KMS-11 (cell line): ENCODE measurements at regions not wholly inside any gene's neighbourhood (a gene's known extent, or its start where the extent isn't known, plus 50 kb on each side); places are given as distances from the start of the nearest gene placed in this dataset.

Experiments used
- H2AFZ ChIP-seq: fragments of 200-600 bp; sonication (generic); 2 replicates; pipeline ENCODE4 v1.6.1; 2016; ENCODE audit warnings: antibody characterized with exemption, mixed run types, low read depth
- H3K27ac ChIP-seq: fragments of 200-600 bp; sonication (generic); 2 replicates; pipeline ENCODE4 v1.6.1; 2016; ENCODE audit warnings: mild to moderate bottlenecking, mixed run types
- H3K27me3 ChIP-seq: fragments of 200-600 bp; sonication (generic); 2 replicates; pipeline ENCODE4 v1.6.1; 2017; ENCODE audit warnings: mild to moderate bottlenecking, low read depth, mixed run types, moderate library complexity; ENCODE audit not compliant: insufficient read depth
- H3K36me3 ChIP-seq: fragments of 200-600 bp; sonication (generic); 2 replicates; pipeline ENCODE4 v1.6.1; 2017; ENCODE audit warnings: mild to moderate bottlenecking, mixed run types; ENCODE audit not compliant: insufficient read depth
- H3K4me1 ChIP-seq: fragments of 200-600 bp; sonication (generic); 2 replicates; pipeline ENCODE4 v1.6.1; 2016; ENCODE audit warnings: mild to moderate bottlenecking, low read depth, mixed run types; ENCODE audit not compliant: poor library complexity, severe bottlenecking
- H3K4me2 ChIP-seq: fragments of 200-600 bp; sonication (generic); 2 replicates; pipeline ENCODE4 v1.7.0; 2016; ENCODE audit warnings: mild to moderate bottlenecking, mixed run types
- H3K4me3 ChIP-seq: fragments of 200-600 bp; sonication (generic); IDR thresholded peaks from 2 replicates; pipeline ENCODE4 v1.6.1; 2017; ENCODE audit warnings: low read depth, low read length, mixed read lengths; ENCODE audit not compliant: insufficient read depth
- H3K79me2 ChIP-seq: fragments of 200-600 bp; sonication (generic); 2 replicates; pipeline ENCODE4 v1.6.1; 2016; ENCODE audit warnings: low read depth, mixed run types; ENCODE audit not compliant: insufficient read depth
- H3K9ac ChIP-seq: fragments of 200-600 bp; sonication (generic); 2 replicates; pipeline ENCODE4 v1.6.1; 2016; ENCODE audit warnings: mild to moderate bottlenecking, mixed run types
- H4K20me1 ChIP-seq: fragments of 200-600 bp; sonication (generic); 2 replicates; pipeline ENCODE4 v1.6.1; 2016; ENCODE audit warnings: mild to moderate bottlenecking, mixed run types; ENCODE audit not compliant: insufficient read depth
- CTCF ChIP-seq: fragments of 200-600 bp; sonication (generic); conservative IDR thresholded peaks from 2 replicates; pipeline ENCODE4 v1.6.1; 2017; ENCODE audit warnings: low read depth, mild to moderate bottlenecking, antibody characterized with exemption, low read length, moderate library complexity, mixed read lengths

- Histone ChIP-seq H3K9ac (no peak overlapping the region), H3K4me1 (no peaks in the 10 kb centered on the region), H3K4me3 (no peak overlapping the region), H4K20me1 (no peaks in the 10 kb centered on the region), H3K4me2 (no peak overlapping the region), H2AFZ (no peak overlapping the region), H3K79me2 (no peaks in the 10 kb centered on the region), H3K27ac (no peak overlapping the region), H3K36me3 (no peaks in the 10 kb centered on the region), H3K27me3 (no peaks in the 10 kb centered on the region)
- TF ChIP-seq CTCF = no peak
Observed at GRCh38 chr5:74376187-74376586, 264.3 kb downstream of the ENC1 start.

GRCh38 chr5:74375271-74375670 is 265.3 kb downstream of the ENC1 start:
- H3K9ac ChIP-seq = no peak overlapping the region
- no peak overlapping the region for H3K4me3 ChIP-seq
- H3K4me1 ChIP-seq = no peaks in the 10 kb centered on the region
- no peaks in the 10 kb centered on the region for H3K79me2 ChIP-seq
- no peaks in the 10 kb centered on the region for H3K36me3 ChIP-seq
- no peak overlapping the region for H2AFZ ChIP-seq
- H3K27ac ChIP-seq = no peak overlapping the region
- no peak overlapping the region for H3K4me2 ChIP-seq
- no peaks in the 10 kb centered on the region for H4K20me1 ChIP-seq
- no peak for TF ChIP-seq CTCF
- no peaks in the 10 kb centered on the region for H3K27me3 ChIP-seq

GRCh38 chr5:74374656-74375055 is 265.9 kb downstream of the ENC1 start:
- Histone ChIP-seq H3K9ac (no peak overlapping the region), H3K79me2 (no peaks in the 10 kb centered on the region), H4K20me1 (no peaks in the 10 kb centered on the region), H3K36me3 (no peaks in the 10 kb centered on the region), H3K4me1 (no peaks in the 10 kb centered on the region), H3K4me3 (no peak overlapping the region), H3K27me3 (no peaks in the 10 kb centered on the region), H2AFZ (no peak overlapping the region), H3K27ac (no peak overlapping the region), H3K4me2 (no peak overlapping the region)
- TF ChIP-seq CTCF = no peak

GRCh38 chr5:74373076-74373475 is 267.5 kb downstream of the ENC1 start:
- no peak for TF ChIP-seq CTCF
- Histone ChIP-seq H3K27ac (no peak overlapping the region), H4K20me1 (no peaks in the 10 kb centered on the region), H3K4me2 (no peak overlapping the region), H3K9ac (no peak overlapping the region), H3K79me2 (no peaks in the 10 kb centered on the region), H2AFZ (no peak overlapping the region), H3K36me3 (no peaks in the 10 kb centered on the region), H3K4me3 (no peak overlapping the region), H3K27me3 (no peaks in the 10 kb centered on the region), H3K4me1 (no peaks in the 10 kb centered on the region)
